Progenitor cell of endocrine pancreas (in vitro differentiated cells): ENCODE measurements at regions not wholly inside any gene's neighbourhood (a gene's known extent, or its start where the extent isn't known, plus 50 kb on each side); places are given as distances from the start of the nearest gene placed in this dataset.
"Not testable (repeated sequence)": the region's sequence is repeated elsewhere in the genome, so short reads cannot be mapped to it uniquely, and the experiment has no call there.

Experiments
- DNase-seq: peaks from one replicate; pipeline ENCODE4 v3.0.0; 2021; ENCODE audit warnings: low spot score; ENCODE audit not compliant: unreplicated experiment
- H3K27ac Mint-ChIP-seq: 2 replicates; pipeline ENCODE4 v1.8.0; 2021; ENCODE audit warnings: mild to moderate bottlenecking, moderate library complexity, mixed read lengths
- H3K27me3 Mint-ChIP-seq: 2 replicates; pipeline ENCODE4 v1.8.0; 2021; ENCODE audit warnings: mixed read lengths
- H3K36me3 Mint-ChIP-seq: 2 replicates; pipeline ENCODE4 v1.8.0; 2022; ENCODE audit warnings: mixed read lengths; ENCODE audit not compliant: insufficient read depth
- H3K4me1 Mint-ChIP-seq: 2 replicates; pipeline ENCODE4 v1.8.0; 2021; ENCODE audit warnings: low read depth, mixed read lengths
- H3K4me3 Mint-ChIP-seq: 2 replicates; pipeline ENCODE4 v1.8.0; 2021; ENCODE audit warnings: low read depth, mild to moderate bottlenecking, moderate library complexity, mixed read lengths
- H3K9me3 Mint-ChIP-seq: 2 replicates; pipeline ENCODE4 v1.8.0; 2021; ENCODE audit warnings: low read depth, mixed read lengths
- CTCF ChIP-seq: fragments of 200-600 bp; sonication (generic); IDR thresholded peaks from one replicate; pipeline ENCODE4 v1.5.0; 2021; ENCODE audit warnings: antibody characterized with exemption, mild to moderate bottlenecking; ENCODE audit not compliant: unreplicated experiment

GRCh38 chr13:51170128-51170497 lies 52.1 kb upstream of the FAM124A start:
- H3K36me3 Mint-ChIP-seq, DNase-seq, H3K9me3 Mint-ChIP-seq, H3K4me3 Mint-ChIP-seq, H3K4me1 Mint-ChIP-seq, H3K27ac Mint-ChIP-seq: not testable (repeated sequence)
- peaks cover 78% of the 10 kb centered on the region for H3K27me3 Mint-ChIP-seq

- H3K27ac Mint-ChIP-seq, H3K9me3 Mint-ChIP-seq, H3K4me1 Mint-ChIP-seq, H3K36me3 Mint-ChIP-seq, H3K4me3 Mint-ChIP-seq, DNase-seq: not testable (repeated sequence)
- H3K27me3 Mint-ChIP-seq = peaks cover 73% of the 10 kb centered on the region
These were observed 52.7 kb upstream of the FAM124A start for GRCh38 chr13:51169303-51170127.

GRCh38 chr13:51168623-51169022 lies 53.6 kb upstream of the FAM124A start:
- Mint-ChIP-seq H3K4me1 (peaks cover 7% of the 10 kb centered on the region), H3K27ac (no peak overlapping the region), H3K4me3 (no peak overlapping the region), H3K27me3 (peaks cover 69% of the 10 kb centered on the region), H3K9me3 (no peaks in the 10 kb centered on the region), H3K36me3 (no peaks in the 10 kb centered on the region)
- DNase-seq = no peak
- TF ChIP-seq CTCF = no peak

GRCh38 chr13:51167393-51168191 lies 54.6 kb upstream of the FAM124A start:
- no peak for TF ChIP-seq CTCF
- Mint-ChIP-seq H3K27me3 (peaks cover 63% of the 10 kb centered on the region), H3K36me3 (no peaks in the 10 kb centered on the region), H3K27ac (no peak overlapping the region), H3K9me3 (no peaks in the 10 kb centered on the region), H3K4me3 (no peak overlapping the region), H3K4me1 (peaks cover 3% of the 10 kb centered on the region)
- DNase-seq = no peak

GRCh38 chr13:51162701-51163100 lies 51.6 kb upstream of the C13orf42 start:
- no peak for DNase-seq
- Mint-ChIP-seq H3K9me3 (no peaks in the 10 kb centered on the region), H3K4me3 (no peak overlapping the region), H3K4me1 (peaks cover 14% of the 10 kb centered on the region), H3K27ac (no peak overlapping the region), H3K36me3 (no peaks in the 10 kb centered on the region), H3K27me3 (peaks cover 15% of the 10 kb centered on the region)
- no peak for TF ChIP-seq CTCF
